ENCODE measurements at regions not wholly inside any gene's neighbourhood (a gene's known extent, or its start where the extent isn't known, plus 50 kb on each side); places are given as distances from the start of the nearest gene placed in this dataset.

DNA sequence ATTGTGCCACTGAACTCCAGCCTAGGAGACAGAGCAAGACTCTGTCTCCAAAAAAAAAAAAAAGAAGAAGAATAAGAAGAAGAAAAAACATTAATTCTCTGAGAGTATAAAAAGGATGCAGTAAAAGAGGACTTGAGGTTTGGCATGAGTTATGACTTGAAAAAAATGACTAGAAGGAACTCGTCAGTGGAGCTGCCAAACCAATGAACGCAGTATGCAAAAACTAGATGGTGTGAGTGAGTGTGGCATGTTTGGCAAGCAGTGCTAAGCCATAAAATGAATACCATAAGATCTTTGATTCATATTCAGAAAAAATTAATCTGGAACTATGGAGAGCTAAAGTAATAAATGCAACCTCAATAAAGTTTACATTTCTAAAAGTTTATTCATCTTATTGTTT lies 68.6 kb upstream of the MEOX2 start:
- no peak for DNase-seq
- in situ Hi-C loops (cut with HindIII; ENCODE audit: low pct_ligation_motif_present, low sequenced_read_pairs), result no loop called here
- Histone ChIP-seq H3K36me3 (replicated peaks) (no peaks in the 10 kb centered on the region), H3K27ac (no peak overlapping the region), H3K27me3 (replicated peaks) (no peaks in the 10 kb centered on the region), H3K4me3 (ENCODE audit: low read depth, low read length) (no peak overlapping the region)
- TF ChIP-seq, protein P1, sequence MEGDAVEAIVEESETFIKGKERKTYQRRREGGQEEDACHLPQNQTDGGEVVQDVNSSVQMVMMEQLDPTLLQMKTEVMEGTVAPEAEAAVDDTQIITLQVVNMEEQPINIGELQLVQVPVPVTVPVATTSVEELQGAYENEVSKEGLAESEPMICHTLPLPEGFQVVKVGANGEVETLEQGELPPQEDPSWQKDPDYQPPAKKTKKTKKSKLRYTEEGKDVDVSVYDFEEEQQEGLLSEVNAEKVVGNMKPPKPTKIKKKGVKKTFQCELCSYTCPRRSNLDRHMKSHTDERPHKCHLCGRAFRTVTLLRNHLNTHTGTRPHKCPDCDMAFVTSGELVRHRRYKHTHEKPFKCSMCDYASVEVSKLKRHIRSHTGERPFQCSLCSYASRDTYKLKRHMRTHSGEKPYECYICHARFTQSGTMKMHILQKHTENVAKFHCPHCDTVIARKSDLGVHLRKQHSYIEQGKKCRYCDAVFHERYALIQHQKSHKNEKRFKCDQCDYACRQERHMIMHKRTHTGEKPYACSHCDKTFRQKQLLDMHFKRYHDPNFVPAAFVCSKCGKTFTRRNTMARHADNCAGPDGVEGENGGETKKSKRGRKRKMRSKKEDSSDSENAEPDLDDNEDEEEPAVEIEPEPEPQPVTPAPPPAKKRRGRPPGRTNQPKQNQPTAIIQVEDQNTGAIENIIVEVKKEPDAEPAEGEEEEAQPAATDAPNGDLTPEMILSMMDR (IDR thresholded peaks at IDR 0.05; ENCODE audit: low read depth, low read length, missing control alignments), result no peak

DNA sequence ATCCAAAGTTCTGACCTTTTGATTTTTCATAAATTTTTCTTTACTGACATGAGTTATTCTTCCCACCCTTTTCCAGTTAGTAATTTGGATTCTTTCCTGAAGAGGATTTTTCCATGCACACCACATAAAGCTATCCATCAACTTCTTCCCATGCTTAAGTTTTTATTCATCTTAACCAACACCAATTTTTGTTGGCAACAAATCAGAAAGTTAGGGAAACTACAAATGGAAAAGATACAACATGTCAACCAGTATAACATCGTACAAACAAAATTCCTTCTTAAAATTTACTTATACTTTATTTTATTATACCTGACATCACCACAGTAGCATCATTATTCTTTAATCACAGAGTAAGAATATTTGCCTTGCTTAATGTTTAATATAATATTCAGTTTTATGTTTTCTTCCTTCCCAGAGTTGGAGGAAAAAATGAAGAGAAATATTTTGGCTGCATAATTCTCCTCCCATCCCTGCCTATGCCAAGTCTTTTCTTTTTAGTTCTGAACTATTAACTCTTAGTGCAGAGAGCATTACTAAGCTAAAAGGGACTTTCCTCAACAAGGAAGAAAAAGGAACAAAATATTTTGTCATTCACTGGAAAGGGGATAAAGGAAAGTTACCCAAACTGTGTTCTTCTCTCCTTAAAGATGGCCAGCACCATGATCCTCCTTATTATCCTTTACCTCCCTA lies 67.5 kb upstream of the MEOX2 start:
- TF ChIP-seq, protein P1 (IDR thresholded peaks at IDR 0.05; ENCODE audit: low read depth, low read length, missing control alignments), result no peak
- Histone ChIP-seq H3K4me3 (ENCODE audit: low read depth, low read length) (no peak overlapping the region), H3K27ac (no peak overlapping the region), H3K27me3 (replicated peaks) (no peaks in the 10 kb centered on the region), H3K36me3 (replicated peaks) (no peaks in the 10 kb centered on the region)
- no peak for DNase-seq
- in situ Hi-C loops (cut with HindIII; ENCODE audit: low pct_ligation_motif_present, low sequenced_read_pairs), result no loop called here

DNA sequence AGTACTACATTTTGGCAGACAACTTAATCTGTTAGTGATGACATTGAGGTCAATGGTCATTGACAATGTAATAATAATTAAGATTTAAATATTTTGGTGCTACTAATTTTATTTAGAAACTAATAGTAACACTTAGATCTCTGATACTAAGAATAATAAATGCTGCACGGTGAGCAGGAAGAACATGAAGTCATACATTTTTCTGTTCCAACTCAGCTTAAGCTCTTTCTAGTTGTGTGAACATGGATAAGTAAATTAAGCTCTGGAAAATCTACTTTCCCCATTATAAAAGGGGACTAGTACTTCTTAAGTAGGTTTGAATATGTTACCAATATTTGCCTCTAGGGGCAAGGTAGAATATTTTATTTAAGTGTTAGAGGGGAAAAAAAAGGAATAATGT lies 65.9 kb upstream of the MEOX2 start:
- in situ Hi-C loops (cut with HindIII; ENCODE audit: low pct_ligation_motif_present, low sequenced_read_pairs), result no loop called here
- no peak overlapping the region for H3K4me3 ChIP-seq (ENCODE audit: low read depth, low read length)
- no peaks in the 10 kb centered on the region for H3K27me3 ChIP-seq (replicated peaks)
- no peak overlapping the region for H3K27ac ChIP-seq
- DNase-seq, result no peak
- TF ChIP-seq, protein P1 (IDR thresholded peaks at IDR 0.05; ENCODE audit: low read depth, low read length, missing control alignments), result no peak
- no peaks in the 10 kb centered on the region for H3K36me3 ChIP-seq (replicated peaks)

DNA sequence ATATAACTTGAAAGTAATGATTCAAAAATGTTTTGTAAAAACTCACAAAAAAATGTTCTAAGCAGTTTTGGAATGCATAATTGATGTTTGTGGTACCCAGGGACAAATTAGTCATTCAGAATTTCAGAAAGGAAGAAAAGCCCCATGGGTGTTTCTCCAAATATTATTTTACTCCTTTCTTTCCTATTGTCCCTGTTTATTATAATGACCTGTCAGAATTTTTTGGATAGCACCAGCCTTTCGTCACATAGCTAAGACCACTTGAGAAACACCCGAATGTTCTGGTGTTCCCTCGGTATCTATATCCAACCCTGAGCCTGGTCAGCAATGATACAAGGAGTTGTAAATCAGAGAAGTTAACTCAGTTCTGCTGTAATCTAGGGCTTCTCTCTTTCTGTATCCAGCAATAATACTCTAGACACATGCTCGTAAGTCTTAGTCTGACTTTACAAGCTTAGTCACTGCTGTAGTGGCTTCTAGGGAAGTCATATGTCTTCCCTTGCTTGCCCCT lies 64.8 kb upstream of the MEOX2 start:
- Histone ChIP-seq H3K4me3 (ENCODE audit: low read depth, low read length) (no peak overlapping the region), H3K27me3 (replicated peaks) (no peaks in the 10 kb centered on the region), H3K36me3 (replicated peaks) (no peaks in the 10 kb centered on the region), H3K27ac (peak overlapping the region; percentile 46)
- in situ Hi-C loops (cut with HindIII; ENCODE audit: low pct_ligation_motif_present, low sequenced_read_pairs), result no loop called here
- peak; percentile 28 for DNase-seq
- TF ChIP-seq, protein P1 (IDR thresholded peaks at IDR 0.05; ENCODE audit: low read depth, low read length, missing control alignments), result no peak

- in situ Hi-C loops (cut with HindIII; ENCODE audit: low pct_ligation_motif_present, low sequenced_read_pairs), result no loop called here
- Histone ChIP-seq H3K36me3 (replicated peaks) (no peaks in the 10 kb centered on the region), H3K27ac (no peak overlapping the region), H3K27me3 (replicated peaks) (no peaks in the 10 kb centered on the region), H3K4me3 (ENCODE audit: low read depth, low read length) (no peak overlapping the region)
- TF ChIP-seq, protein P1 (IDR thresholded peaks at IDR 0.05; ENCODE audit: low read depth, low read length, missing control alignments), result no peak
- DNase-seq, result no peak
These were observed 64.2 kb upstream of the MEOX2 start for GRCh38 chr7:15750727-15751126.

DNA sequence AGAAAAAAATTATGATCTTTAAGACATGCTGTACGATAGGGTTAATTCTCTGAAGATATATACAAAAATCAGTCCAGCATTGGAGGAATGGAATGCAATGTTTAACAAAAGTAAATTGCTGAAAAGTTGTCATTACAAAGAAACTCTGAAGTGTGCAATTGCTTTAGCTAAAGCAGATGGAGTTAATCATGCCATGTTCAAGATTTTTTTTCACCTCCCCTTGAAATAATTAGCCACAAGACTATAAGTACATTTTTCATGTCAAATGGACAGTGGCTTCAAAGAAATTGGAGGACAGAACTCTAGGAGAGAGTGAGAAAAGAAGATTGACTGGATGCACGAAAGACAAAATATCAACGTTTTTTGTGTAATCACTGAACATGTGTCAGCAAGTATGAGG lies 63.1 kb upstream of the MEOX2 start:
- in situ Hi-C loops (cut with HindIII; ENCODE audit: low pct_ligation_motif_present, low sequenced_read_pairs), result no loop called here
- H3K4me3 ChIP-seq (ENCODE audit: low read depth, low read length), result no peak overlapping the region
- no peaks in the 10 kb centered on the region for H3K27me3 ChIP-seq (replicated peaks)
- no peak overlapping the region for H3K27ac ChIP-seq
- H3K36me3 ChIP-seq (replicated peaks), result no peaks in the 10 kb centered on the region
- TF ChIP-seq, protein P1 (IDR thresholded peaks at IDR 0.05; ENCODE audit: low read depth, low read length, missing control alignments), result no peak
- DNase-seq, result no peak
